K562 (cell line): ENCODE measurements at regions not wholly inside any gene's neighbourhood (a gene's known extent, or its start where the extent isn't known, plus 50 kb on each side); places are given as distances from the start of the nearest gene placed in this dataset.

ENCODE experiments used
- ATAC-seq: fragments of 200-7000 bp; cut with Tn5 transposase; 3 replicates; pipeline ENCODE4 v1.9.1; 2020; ENCODE audit warnings: moderate library complexity
- BruUV-seq: library from RNA; stranded (reverse); fragments of 400-500 nt; replicated peaks from 2 replicates; lab custom pipeline; 2021; lab: Mats Ljungman, UMichigan
- CTCF ChIA-PET: fragments of 300-600 bp; formaldehyde crosslinking; extraction: SDS; loops from one replicate; lab custom pipeline; 2021; ENCODE audit warnings: low intra/inter-chr PET ratio; lab: Yijun Ruan, JAX
- POLR2A ChIA-PET: fragments of 300-600, 350-650 bp; sonication (Branson Sonifier 250); formaldehyde crosslinking; extraction: SDS; loops from one replicate; lab custom pipeline; 2021; ENCODE audit warnings: antibody characterized with exemption, inconsistent platforms; lab: Yijun Ruan, JAX
- DNase-seq, 4 experiments: peaks; one replicate each; pipeline versions ENCODE4 v3.0.0 to v3.0.0-alpha.2; 2011 to 2018; ENCODE audit warnings: low spot score in 3 of 4, mixed read lengths in 3 of 4; ENCODE audit errors: extremely low read depth in 1 of 4
- FAIRE-seq: peaks from 2 replicates; lab custom pipeline; 2011; peaks lifted over from hg19 to GRCh38; lab: Jason Lieb, UNC
- H2AFZ ChIP-seq: 2 replicates; pipeline ENCODE4 v1.6.0; 2011; ENCODE audit warnings: low read depth, low read length, control low read depth, inconsistent platforms
- H3K27ac ChIP-seq: fragments of 200-600 bp; 3 replicates; pipeline ENCODE4 v1.8.0; 2011; ENCODE audit warnings: low read depth, mild to moderate bottlenecking, control low read depth, inconsistent platforms, low read length, moderate library complexity, mixed read lengths; ENCODE audit errors: extremely low read depth
- H3K27me3 ChIP-seq, 2 experiments: fragments of 300-600 bp in 1 of 2; 2 replicates in 1 of 2; 3 replicates in 1 of 2; pipeline versions ENCODE4 v1.6.0 to v1.8.0; 2011; ENCODE audit warnings: inconsistent platforms in 2 of 2, low read length in 2 of 2, mild to moderate bottlenecking in 1 of 2, mixed read lengths in 1 of 2, moderate library complexity in 1 of 2; ENCODE audit not compliant: control insufficient read depth in 2 of 2, insufficient read depth in 2 of 2
- H3K36me3 ChIP-seq: fragments of 300-600 bp; 3 replicates; pipeline ENCODE4 v1.8.0; 2011; ENCODE audit warnings: mild to moderate bottlenecking, low read length, inconsistent platforms; ENCODE audit not compliant: control insufficient read depth, insufficient read depth
- H3K4me1 ChIP-seq, 2 experiments: fragments of 200-600 bp in 1 of 2; replicated peaks in 1 of 2; 2 replicates in 1 of 2; 3 replicates in 1 of 2; pipeline versions ENCODE4 v1.5.1 to v1.8.0; 2011; ENCODE audit warnings: inconsistent platforms in 2 of 2, low read length in 2 of 2, mild to moderate bottlenecking in 1 of 2, mixed read lengths in 1 of 2, moderate library complexity in 1 of 2; ENCODE audit not compliant: control insufficient read depth in 2 of 2, insufficient read depth in 2 of 2
- H3K4me2 ChIP-seq: 2 replicates; pipeline ENCODE4 v1.6.1; 2011; ENCODE audit warnings: low read length, control low read depth, inconsistent platforms, mixed read lengths; ENCODE audit not compliant: insufficient read depth
- H3K4me3 ChIP-seq: fragments of 200-600 bp; sonication (generic), shearing (Covaris generic); 2 replicates; pipeline ENCODE4 v1.5.1; 2016; ENCODE audit warnings: control low read depth, inconsistent platforms
- H3K79me2 ChIP-seq: fragments of 200-600 bp; 3 replicates; pipeline ENCODE4 v1.8.0; 2011; ENCODE audit warnings: low read length, inconsistent platforms; ENCODE audit not compliant: control insufficient read depth, insufficient read depth
- H3K9ac ChIP-seq, 2 experiments: 2 replicates each; pipeline versions ENCODE4 v1.6.0 to v1.6.1; 2011; ENCODE audit warnings: low read depth in 2 of 2, low read length in 2 of 2, control low read depth in 1 of 2, inconsistent platforms in 1 of 2, mild to moderate bottlenecking in 1 of 2, mixed read lengths in 1 of 2; ENCODE audit not compliant: insufficient read depth in 1 of 2
- H3K9me1 ChIP-seq: one replicate; pipeline ENCODE4 v1.6.0; 2011; ENCODE audit warnings: inconsistent platforms, mild to moderate bottlenecking, low read length, moderate library complexity; ENCODE audit not compliant: control insufficient read depth, insufficient read depth
- H3K9me3 ChIP-seq: replicated peaks from 2 replicates; pipeline ENCODE4 v1.5.1; 2011; ENCODE audit warnings: low read depth, low read length, inconsistent platforms; ENCODE audit not compliant: control insufficient read depth, insufficient read depth
- H4K20me1 ChIP-seq: replicated peaks from 2 replicates; pipeline ENCODE4 v1.6.1; 2011; ENCODE audit warnings: low read length, inconsistent platforms, mixed read lengths; ENCODE audit not compliant: control insufficient read depth, insufficient read depth
- BRF2 ChIP-seq: IDR thresholded peaks from 3 replicates; pipeline ENCODE4 v1.6.1; 2011; ENCODE audit warnings: borderline replicate concordance, mild to moderate bottlenecking; ENCODE audit not compliant: insufficient read length, insufficient read depth
- CTCF ChIP-seq, 3 experiments: IDR thresholded peaks in 2 of 3; conservative IDR thresholded peaks in 1 of 3; 2 replicates each; pipeline ENCODE4 v1.5.1; 2011 to 2012; ENCODE audit warnings: low read length in 3 of 3, mild to moderate bottlenecking in 3 of 3, control low read depth in 2 of 3, improper control_type of control experiment in 1 of 3, inconsistent platforms in 1 of 3, low read depth in 1 of 3, mixed read lengths in 1 of 3, moderate library complexity in 1 of 3; ENCODE audit not compliant: insufficient read depth in 2 of 3
- DEAF1 ChIP-seq: fragments of 450-650 bp; formaldehyde crosslinking; IDR thresholded peaks from 2 replicates; pipeline ENCODE4 v1.4.0; 2020; ENCODE audit warnings: mild to moderate bottlenecking, moderate library complexity
- KAT7 ChIP-seq: sonication (generic); formaldehyde crosslinking; IDR thresholded peaks from 2 replicates; pipeline ENCODE4 v1.8.0; 2022; ENCODE audit warnings: missing genetic modification reagents, mild to moderate bottlenecking, borderline replicate concordance
- NFATC3 ChIP-seq: fragments of 450-650 bp; IDR thresholded peaks from 2 replicates; pipeline ENCODE4 v1.6.1; 2017; ENCODE audit warnings: mild to moderate bottlenecking
- SPI1 ChIP-seq: IDR thresholded peaks from 2 replicates; pipeline ENCODE4 v1.6.1; 2011; ENCODE audit warnings: low read depth, low read length, control low read depth, borderline replicate concordance
- ZNF146 ChIP-seq: IDR thresholded peaks from one replicate; pipeline ENCODE4 v1.6.1; 2018; ENCODE audit warnings: missing compliant biosample characterization; ENCODE audit not compliant: unreplicated experiment
- ZNF224 ChIP-seq: sonication (generic); formaldehyde crosslinking; IDR thresholded peaks from 2 replicates; pipeline ENCODE4 v1.8.0; 2022; ENCODE audit warnings: mild to moderate bottlenecking, missing genetic modification reagents
- ZNF277 ChIP-seq: fragments of 250-450 bp; sonication (Bioruptor Pico); IDR thresholded peaks from 2 replicates; pipeline ENCODE4 v1.8.0; 2022; ENCODE audit warnings: inconsistent platforms, mild to moderate bottlenecking, moderate library complexity, borderline replicate concordance
- ZNF707 ChIP-seq: fragments of 250-450 bp; sonication (Bioruptor Pico); conservative IDR thresholded peaks from 2 replicates; pipeline ENCODE4 v1.8.0; 2022; ENCODE audit warnings: inconsistent platforms, mild to moderate bottlenecking, moderate library complexity
- WGBS: fragments of 100-300 bp; shearing (Covaris generic); methylation state at CpG from one replicate; pipeline ENCODE4 v1.1.6; 2016; ENCODE audit warnings: low coverage, mixed read lengths; ENCODE audit not compliant: insufficient coverage; ENCODE audit errors: missing lambda C conversion rate; 5-methylcytosine and 5-hydroxymethylcytosine counted together
- in situ Hi-C: fragments of 300-500 bp; cut with MboI; formaldehyde crosslinking; loops from 4 replicates; pipeline ENCODE4 v1.15.0; 2018; ENCODE audit warnings: inconsistent platforms, mixed read lengths
- intact Hi-C: fragments of 100-400 bp; cut with micrococcal nuclease; formaldehyde crosslinking; loops from 2 replicates; pipeline ENCODE4 v1.14.2; 2022

GRCh38 chr11:121829159-121829643 lies 286.8 kb downstream of the BLID start (continued):
- no peak for TF ChIP-seq BRF2

- no peak for DNase-seq
- BruUV-seq = no TSS peak
- Histone ChIP-seq H3K27me3 (no peaks in the 10 kb centered on the region), H4K20me1 (no peaks in the 10 kb centered on the region), H3K4me3 (no peak overlapping the region), H3K27ac (no peak overlapping the region), H3K9me3 (no peaks in the 10 kb centered on the region), H3K36me3 (no peaks in the 10 kb centered on the region), H2AFZ (no peak overlapping the region), H3K4me1 (no peaks in the 10 kb centered on the region), H3K79me2 (no peaks in the 10 kb centered on the region), H3K4me2 (no peak overlapping the region), H3K9ac (no peak overlapping the region), H3K9me1 (no peaks in the 10 kb centered on the region)
- no peak for ATAC-seq
- CTCF ChIA-PET = no interaction called here
- FAIRE-seq = no peak
- in situ Hi-C loops = no loop called here
- TF ChIP-seq ZNF224 (CRISPR knock-in tag) = no peak
- TF ChIP-seq ZNF146 (CRISPR knock-in tag) = no peak
- no peak for TF ChIP-seq DEAF1 (CRISPR knock-in tag)
- TF ChIP-seq SPI1 = no peak
- TF ChIP-seq ZNF707 (CRISPR knock-in tag) = no peak
- TF ChIP-seq NFATC3 = no peak
- TF ChIP-seq ZNF277 (CRISPR knock-in tag) = no peak
- TF ChIP-seq CTCF (IDR thresholded peaks at IDR 0.05 in 2 of 3, conservative IDR thresholded peaks at IDR 0.05 in 1 of 3; ENCODE audit: insufficient read depth in 2 of 3, low read depth in 1 of 3, low read length in 3 of 3) = no peak
- no peak for TF ChIP-seq KAT7 (CRISPR knock-in tag)
- POLR2A ChIA-PET = no interaction called here
- intact Hi-C loops = no loop called here
- 0% methylated on average over 1 of the region's 1 CpG for WGBS
These were observed 301.1 kb downstream of the BLID start for GRCh38 chr11:121814962-121815361.
